ENCODE measurements at regions not wholly inside any gene's neighbourhood (a gene's known extent, or its start where the extent isn't known, plus 50 kb on each side); places are given as distances from the start of the nearest gene placed in this dataset. TPM values are rescaled to one million over a fixed set of nuclear protein-coding genes. Genes with fewer than 3 reads are reported as not detected.
"Not testable (repeated sequence)": the region's sequence is repeated elsewhere in the genome, so short reads cannot be mapped to it uniquely, and the experiment has no call there.

DNA sequence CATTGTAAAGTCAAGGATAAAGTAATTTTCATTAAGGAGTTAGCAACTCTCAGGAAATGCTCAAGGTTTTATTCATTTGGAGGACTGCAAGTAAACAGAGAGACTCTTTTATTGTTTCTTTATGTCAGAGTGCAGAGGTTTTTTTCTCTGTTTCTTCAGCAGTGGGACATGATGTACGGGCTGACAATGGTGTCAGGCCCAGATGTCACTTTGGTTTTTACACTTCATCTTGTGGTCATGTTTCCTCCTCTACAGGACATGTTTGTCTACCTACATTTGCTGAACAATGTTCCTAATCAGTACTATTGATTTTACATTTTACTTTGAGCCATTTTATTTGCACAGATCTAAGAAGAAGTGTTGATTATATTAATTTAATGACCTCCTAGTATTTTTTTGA lies 72.8 kb upstream of the PARP8 start:
- DNase-seq (ENCODE audit: low read depth): no peak
- no peak overlapping the region for H3K4me3 ChIP-seq (ENCODE audit: low read depth, low read length)
- POLR2A ChIA-PET: no interaction called here

DNA sequence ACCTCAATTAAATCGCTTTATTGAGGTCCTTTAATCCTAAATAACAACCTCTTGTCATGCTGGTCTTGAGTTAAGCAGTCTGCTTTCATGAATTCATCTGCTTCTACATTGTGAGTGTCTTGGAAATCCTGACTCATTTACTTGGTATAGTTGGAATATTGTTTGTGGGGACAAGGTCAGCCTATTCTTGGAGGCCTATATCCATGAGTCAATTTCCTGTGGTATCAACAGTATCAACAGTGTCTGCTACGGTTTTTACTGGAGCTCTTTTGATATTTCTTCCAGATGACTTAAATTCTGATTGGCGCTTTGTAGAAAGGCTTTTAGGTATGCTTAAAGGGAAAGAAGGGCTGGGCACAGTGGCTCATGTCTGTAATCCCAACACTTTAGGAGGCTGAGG lies 71.2 kb upstream of the PARP8 start:
- peak; percentile 76 for DNase-seq (ENCODE audit: low read depth)
- no peak overlapping the region for H3K4me3 ChIP-seq (ENCODE audit: low read depth, low read length)
- CTCF ChIA-PET: no interaction called here

More for the DNA sequence above, 72.8 kb upstream of the PARP8 start:
- TF ChIP-seq, protein P1, sequence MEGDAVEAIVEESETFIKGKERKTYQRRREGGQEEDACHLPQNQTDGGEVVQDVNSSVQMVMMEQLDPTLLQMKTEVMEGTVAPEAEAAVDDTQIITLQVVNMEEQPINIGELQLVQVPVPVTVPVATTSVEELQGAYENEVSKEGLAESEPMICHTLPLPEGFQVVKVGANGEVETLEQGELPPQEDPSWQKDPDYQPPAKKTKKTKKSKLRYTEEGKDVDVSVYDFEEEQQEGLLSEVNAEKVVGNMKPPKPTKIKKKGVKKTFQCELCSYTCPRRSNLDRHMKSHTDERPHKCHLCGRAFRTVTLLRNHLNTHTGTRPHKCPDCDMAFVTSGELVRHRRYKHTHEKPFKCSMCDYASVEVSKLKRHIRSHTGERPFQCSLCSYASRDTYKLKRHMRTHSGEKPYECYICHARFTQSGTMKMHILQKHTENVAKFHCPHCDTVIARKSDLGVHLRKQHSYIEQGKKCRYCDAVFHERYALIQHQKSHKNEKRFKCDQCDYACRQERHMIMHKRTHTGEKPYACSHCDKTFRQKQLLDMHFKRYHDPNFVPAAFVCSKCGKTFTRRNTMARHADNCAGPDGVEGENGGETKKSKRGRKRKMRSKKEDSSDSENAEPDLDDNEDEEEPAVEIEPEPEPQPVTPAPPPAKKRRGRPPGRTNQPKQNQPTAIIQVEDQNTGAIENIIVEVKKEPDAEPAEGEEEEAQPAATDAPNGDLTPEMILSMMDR (IDR thresholded peaks at IDR 0.05; ENCODE audit: insufficient read depth, low read depth, low read length): no peak
- no peaks in the 10 kb centered on the region for H3K36me3 ChIP-seq (ENCODE audit: control insufficient read depth, insufficient read depth, low read length)
- no peaks in the 10 kb centered on the region for H3K27me3 ChIP-seq (ENCODE audit: control insufficient read depth, insufficient read depth, low read length)
- CTCF ChIA-PET: no interaction called here

DNA sequence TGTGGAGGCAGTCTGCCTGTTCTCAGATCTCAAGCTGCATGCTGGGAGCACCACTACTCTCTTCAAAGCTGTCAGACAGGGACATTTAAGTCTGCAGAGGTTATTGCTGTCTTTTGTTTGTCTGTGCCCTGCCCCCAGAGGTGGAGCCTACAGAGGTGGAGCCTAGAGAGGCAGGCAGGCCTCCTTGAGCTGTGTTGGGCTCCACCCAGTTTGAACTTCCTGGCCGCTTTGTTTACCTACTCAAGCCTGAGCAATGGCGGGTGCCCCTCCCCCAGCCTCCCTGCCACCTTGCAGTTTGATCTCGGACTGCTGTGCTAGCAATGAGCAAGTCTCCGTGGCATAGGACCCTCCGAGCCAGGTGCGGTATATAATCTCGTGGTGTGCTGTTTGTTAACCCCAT lies 64.9 kb upstream of the PARP8 start:
- POLR2A ChIA-PET; H3K27me3 ChIP-seq (ENCODE audit: control insufficient read depth, insufficient read depth, low read length); H3K4me3 ChIP-seq (ENCODE audit: low read depth, low read length); DNase-seq (ENCODE audit: low read depth); H3K36me3 ChIP-seq (ENCODE audit: control insufficient read depth, insufficient read depth, low read length): not testable (repeated sequence)
- CTCF ChIA-PET: interaction anchor here (0.7 kb wide), 1 partner anchor 29 kb away, joined by 3 read pairs; no protein-coding TSS in a partner anchor

More for the DNA sequence above, 71.2 kb upstream of the PARP8 start:
- TF ChIP-seq, protein P1 (IDR thresholded peaks at IDR 0.05; ENCODE audit: insufficient read depth, low read depth, low read length): no peak
- H3K27me3 ChIP-seq (ENCODE audit: control insufficient read depth, insufficient read depth, low read length): no peaks in the 10 kb centered on the region
- H3K36me3 ChIP-seq (ENCODE audit: control insufficient read depth, insufficient read depth, low read length): no peaks in the 10 kb centered on the region
- POLR2A ChIA-PET: interaction anchor here (0.6 kb wide), 1 partner anchor 8 kb away, joined by 3 read pairs; no protein-coding TSS in a partner anchor

DNA sequence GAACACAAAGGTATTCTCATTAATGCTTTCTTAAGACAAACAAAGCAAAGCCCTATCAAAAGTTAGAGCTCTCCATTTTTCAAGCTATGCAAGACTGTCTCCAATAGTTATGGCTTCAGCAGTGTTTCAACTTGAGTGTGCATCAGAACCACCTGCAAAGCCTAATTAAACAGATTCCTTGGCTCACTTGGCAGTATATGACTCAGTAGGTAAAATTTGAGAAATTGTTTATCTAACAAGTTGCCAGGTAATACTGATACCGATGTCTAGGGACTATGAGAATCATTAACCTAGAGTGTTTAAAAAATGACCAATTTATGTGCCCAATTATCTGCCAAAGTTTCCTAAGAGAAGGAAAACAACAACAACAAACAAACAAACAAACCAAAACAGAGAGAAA lies 60.3 kb upstream of the PARP8 start:
- H3K27me3 ChIP-seq (ENCODE audit: control insufficient read depth, insufficient read depth, low read length): no peaks in the 10 kb centered on the region
- no peaks in the 10 kb centered on the region for H3K36me3 ChIP-seq (ENCODE audit: control insufficient read depth, insufficient read depth, low read length)
- no peak overlapping the region for H3K4me3 ChIP-seq (ENCODE audit: low read depth, low read length)
- CTCF ChIA-PET: no interaction called here
- no peak for DNase-seq (ENCODE audit: low read depth)
- POLR2A ChIA-PET: no interaction called here
- TF ChIP-seq, protein P1 (IDR thresholded peaks at IDR 0.05; ENCODE audit: insufficient read depth, low read depth, low read length): no peak

DNA sequence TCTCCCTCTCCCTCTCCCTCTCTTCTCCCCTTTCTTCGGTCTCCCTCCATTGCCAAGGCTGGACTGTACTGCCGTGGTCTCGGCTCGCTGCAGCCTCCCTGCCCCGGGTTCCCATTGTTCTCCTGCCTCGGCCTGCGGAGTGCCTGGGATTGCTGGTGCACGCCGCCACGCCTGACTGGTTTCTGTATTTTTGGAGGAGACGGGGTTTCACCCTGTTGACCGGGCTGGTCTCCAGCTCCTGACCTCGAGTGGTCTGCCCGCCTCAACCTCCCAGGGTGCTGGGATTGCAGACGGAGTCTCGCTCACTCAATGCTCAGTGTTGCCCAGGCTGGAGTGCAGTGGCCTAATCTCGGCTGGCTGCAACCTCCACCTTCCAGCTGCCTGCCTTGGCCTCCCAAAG lies 59.0 kb upstream of the PARP8 start:
- H3K4me3 ChIP-seq (ENCODE audit: low read depth, low read length); POLR2A ChIA-PET; CTCF ChIA-PET; H3K36me3 ChIP-seq (ENCODE audit: control insufficient read depth, insufficient read depth, low read length); DNase-seq (ENCODE audit: low read depth); H3K27me3 ChIP-seq (ENCODE audit: control insufficient read depth, insufficient read depth, low read length): not testable (repeated sequence)

DNA sequence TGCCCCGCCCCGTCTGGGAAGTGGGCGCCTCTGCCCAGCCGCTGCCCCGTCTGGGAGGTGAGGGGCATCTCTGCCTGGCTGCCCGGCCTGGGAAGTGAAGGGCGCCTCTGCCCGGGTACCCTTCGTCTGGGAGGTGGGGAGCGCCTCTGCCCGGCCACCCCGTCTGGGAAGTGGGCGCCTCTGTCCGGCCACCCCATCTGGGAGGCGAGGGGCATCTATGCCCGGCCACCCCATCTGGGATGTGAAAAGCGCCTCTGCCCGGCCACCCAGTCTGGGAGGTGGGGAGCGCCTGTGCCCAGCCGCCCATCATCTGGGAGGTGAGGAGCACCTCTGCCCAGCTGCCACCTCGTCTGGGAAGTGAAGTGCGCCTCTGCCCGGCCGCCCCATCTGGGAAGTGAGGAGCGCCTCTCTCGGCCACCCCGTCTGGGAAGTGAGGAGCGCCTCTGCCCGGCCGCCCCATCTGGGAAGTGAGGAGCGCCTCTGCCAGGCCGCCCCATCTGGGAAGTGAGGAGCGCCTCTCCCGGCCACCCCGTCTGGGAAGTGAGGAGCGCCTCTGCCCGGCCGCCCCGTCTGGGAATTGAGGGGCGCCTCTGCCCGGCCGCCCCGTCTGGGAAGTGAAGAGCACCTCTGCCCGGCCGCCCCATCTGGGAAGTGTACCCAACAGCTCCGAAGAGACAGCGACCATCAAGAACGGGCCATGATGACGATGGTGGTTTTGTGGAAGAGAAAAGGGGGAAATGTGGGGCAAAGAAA lies 58.3 kb upstream of the PARP8 start:
- H3K27me3 ChIP-seq (ENCODE audit: control insufficient read depth, insufficient read depth, low read length); CTCF ChIA-PET; H3K4me3 ChIP-seq (ENCODE audit: low read depth, low read length); H3K36me3 ChIP-seq (ENCODE audit: control insufficient read depth, insufficient read depth, low read length); DNase-seq (ENCODE audit: low read depth); POLR2A ChIA-PET: not testable (repeated sequence)

DNA sequence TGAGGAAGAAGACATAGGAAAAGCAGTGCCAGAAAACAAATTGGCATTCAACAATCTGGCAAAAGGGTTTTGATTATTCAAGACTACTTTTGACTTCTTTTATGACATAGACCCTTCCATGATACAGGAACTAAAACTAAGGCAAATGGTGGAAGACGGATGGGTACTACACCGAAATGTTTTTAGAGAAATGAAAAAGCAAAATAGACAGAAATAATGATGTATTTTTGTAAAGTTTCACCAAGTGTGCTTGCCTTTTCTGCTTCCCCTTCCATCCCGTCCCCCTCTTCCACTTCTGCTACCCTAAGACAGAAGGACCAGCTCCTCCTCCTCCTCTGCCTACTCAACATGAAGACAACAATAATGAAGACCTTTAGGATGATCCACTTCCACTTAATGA lies 53.4 kb upstream of the PARP8 start:
- CTCF ChIA-PET; H3K36me3 ChIP-seq (ENCODE audit: control insufficient read depth, insufficient read depth, low read length); POLR2A ChIA-PET; H3K4me3 ChIP-seq (ENCODE audit: low read depth, low read length); H3K27me3 ChIP-seq (ENCODE audit: control insufficient read depth, insufficient read depth, low read length); DNase-seq (ENCODE audit: low read depth): not testable (repeated sequence)

Small RNAs in the stretch of these regions (small RNA-seq; reads per million reads assigned to genes)
- gene AC112187.2 (ENCODE audit: insufficient read length, low read depth, low replicate concordance): not detected
